GM19043 (cell line): ENCODE measurements at regions not wholly inside any gene's neighbourhood (a gene's known extent, or its start where the extent isn't known, plus 50 kb on each side); places are given as distances from the start of the nearest gene placed in this dataset.

Source experiments
- ATAC-seq: cut with Tn5 transposase; IDR thresholded peaks from one replicate; pipeline ENCODE4 v1.9.1; 2021; ENCODE audit warnings: low read depth; ENCODE audit not compliant: unreplicated experiment

DNA sequence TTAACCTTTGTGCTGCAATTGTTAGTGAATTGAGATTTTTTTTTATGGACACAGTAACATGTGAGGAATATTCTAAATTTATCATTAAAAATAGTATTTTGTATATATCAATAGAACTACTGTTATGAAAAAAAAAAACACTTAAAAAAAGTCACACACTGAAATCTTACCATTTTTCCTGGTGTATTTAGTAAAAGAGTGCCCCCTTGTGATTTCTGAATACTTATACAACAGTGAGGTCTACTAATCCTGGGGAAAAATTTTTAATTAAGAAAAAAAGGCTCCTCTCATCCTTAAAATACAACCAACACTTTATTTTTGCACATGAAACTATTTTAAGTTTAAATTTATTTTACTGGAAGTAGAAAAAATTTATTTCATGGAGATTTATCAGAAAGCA is 56.4 kb upstream of the SPOCK3 start:
- no peak for ATAC-seq

DNA sequence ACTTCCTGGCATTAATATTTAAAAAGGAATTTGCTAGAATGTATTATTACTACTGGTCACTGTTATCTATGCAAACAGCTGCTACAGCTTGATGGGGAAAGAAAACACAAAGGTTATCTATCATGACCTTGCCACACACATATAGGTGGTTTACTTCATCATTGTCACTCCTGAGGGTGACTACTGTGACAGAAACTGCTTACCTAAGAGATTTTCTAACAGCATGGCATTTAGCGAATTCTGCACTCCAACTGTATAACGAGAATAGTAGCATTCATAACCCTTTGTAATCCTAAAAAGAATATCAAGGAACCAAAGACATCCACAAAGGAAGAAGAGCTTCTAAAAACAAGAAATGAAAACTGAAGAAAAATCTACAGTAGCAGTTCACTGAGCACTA is 74.6 kb upstream of the SPOCK3 start:
- no peak for ATAC-seq

DNA sequence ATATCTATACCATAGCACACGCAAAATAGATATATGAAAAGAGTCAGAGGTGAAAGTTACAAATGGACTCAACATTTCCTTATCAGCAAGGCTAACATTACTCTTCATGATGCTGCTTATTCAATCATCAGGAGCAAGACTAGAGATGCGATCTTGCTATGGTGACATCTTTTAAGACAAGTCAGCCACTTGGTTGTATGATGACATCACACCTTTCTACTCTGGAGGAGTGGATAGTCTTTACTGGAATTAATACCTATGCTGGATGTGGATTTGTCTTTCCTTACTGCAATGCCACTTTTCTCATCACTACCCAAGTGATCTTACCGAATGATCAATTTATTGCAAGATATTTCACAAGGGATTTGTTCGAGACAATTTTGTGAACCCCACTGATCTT is 87.0 kb upstream of the SPOCK3 start:
- no peak for ATAC-seq

DNA sequence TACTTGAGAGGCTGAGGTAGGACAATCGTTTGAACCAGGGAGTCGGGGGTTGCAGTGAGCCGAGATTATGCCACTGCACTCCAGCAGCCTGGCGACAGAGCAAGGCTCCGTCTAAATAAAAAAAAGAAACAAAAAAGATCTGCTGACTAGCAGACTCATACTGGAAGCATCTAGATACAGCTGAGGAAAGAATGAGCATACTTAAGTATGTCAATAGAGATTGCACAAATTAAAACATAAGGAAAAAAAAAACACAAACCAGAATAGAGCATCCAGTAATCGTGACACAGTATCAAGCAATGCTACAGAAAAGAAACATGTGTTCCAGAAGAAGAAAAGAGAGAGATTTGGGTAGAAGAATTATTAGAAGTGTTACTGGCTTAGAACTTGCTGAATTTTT is 105.5 kb upstream of the SPOCK3 start:
- no peak for ATAC-seq

DNA sequence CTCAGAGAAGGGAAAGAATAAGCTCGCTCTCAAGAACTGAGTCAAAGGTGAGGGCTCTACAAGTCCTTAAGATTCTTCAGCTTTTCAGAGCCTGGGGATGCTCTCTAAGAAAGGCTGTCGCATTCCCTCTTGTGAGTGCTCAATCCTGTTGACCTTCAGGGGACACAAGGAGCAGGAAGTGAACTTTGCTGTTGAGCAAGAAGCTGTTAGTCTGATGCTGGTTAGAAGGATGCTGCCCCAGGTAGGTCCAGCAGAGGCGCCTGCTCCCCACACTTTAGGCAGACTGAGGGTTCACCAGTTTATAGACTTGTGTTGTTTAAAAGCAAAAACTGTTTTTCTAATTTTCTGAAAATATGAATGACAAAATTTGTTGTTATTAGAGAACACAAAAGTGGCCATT is 125.4 kb upstream of the SPOCK3 start:
- no peak for ATAC-seq

DNA sequence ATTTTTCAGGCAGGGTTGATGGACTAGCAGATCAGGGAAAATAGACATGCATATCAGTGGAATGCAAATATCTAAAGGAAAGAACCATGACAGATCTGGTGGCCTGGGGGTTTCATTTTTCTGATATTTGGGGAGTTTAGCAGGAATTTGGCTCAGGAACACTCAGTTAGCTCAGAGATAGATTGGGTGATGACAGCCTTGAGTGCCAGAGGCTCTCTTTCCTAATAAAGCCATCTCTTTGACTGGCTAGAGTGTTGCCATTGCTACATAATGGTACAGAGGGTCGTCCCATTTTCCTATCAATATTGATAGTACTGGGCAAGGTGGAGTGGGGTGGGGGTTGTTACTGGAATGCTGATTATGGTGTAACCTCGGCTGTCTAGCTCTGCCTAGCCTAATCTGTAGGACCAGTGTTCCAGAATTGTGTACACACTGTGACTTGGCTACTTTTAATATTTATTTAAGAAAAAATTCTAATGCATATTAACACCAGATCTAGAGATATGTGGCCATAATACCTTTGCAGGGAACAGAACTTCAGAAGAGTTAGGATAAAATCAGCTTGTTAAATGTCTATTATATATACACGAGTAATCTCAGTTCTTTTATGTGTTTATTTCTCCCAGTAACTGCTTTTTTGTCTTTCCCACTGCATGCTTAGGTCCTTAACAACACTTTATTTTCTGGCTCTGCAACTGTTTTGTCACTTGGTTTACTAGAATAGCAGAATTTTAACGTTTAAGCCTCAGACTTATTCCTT is 145.0 kb upstream of the SPOCK3 start:
- no peak for ATAC-seq

DNA sequence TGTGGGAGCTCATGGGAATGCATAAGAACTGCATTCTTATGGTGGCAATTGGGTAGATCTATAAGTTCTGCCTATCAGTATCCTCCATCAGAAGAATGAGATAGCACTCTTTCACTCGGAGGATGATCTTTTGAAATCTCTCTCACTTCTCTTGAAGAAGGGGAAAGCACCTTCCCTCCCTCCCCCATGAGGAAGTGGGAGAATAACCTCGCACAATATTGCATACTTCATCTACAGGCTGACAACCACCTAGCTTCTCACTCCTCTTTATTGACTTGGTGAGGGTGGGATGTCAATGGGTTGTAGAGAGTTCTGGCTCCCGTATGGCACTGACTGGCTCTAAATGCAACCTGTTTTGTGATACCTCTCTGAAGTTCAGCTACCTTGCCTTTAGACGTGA is 146.7 kb upstream of the SPOCK3 start:
- no peak for ATAC-seq

DNA sequence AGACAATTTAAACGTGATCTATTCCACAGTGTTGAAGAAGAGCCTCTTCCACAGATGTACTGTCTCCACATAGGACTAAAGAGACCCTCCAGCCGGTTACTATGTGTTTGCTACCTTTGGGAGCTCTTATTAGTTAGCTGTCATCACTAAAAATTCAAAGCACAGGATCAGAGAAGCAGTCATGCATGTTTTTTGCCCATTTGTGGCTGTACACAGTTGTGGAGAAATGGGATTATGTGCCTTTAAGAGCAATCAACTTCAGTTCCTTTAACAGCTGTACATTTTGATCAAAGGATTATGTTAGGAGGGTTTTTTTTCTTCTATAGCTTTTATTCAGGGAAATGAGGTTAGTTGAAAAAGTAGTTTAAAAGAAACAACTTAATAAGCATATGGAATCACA is 149.0 kb upstream of the SPOCK3 start:
- ATAC-seq: no peak

DNA sequence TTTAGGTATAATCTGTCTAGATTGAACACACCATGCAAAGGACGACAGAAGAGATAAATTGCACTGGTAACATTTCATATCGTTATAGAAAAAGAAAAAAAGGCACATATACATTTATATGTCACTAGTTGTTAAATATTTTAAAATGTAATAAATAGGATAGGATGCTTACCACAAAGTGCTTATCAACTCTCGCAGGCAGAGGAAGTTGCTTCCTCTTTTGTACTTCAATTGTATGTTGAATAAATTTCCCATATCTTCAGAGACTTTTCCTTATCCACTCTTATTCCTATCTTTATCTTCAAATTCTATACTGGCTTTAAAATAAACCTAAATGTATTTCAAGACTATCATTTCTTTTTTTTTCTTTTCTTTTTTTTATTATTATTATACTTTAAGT is 163.3 kb upstream of the SPOCK3 start:
- no peak for ATAC-seq

DNA sequence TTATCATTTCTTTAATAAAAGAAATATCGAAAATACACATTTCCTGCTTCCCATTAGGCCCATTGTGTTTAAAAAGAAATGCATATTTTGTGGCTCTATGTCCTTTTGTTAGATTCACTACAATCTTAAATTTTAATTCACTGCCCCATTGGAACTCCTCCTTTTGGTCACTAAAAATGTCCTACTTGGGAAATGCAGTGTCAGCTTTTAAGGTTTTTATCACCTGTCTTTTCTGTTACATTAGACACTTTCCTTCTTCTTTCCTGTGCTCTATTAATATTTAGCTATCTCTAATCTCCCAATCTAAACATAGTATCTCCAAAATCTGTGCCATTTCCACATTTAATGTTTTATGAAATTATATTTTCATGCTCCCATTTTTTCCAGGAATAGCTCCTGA is 164.9 kb upstream of the SPOCK3 start:
- no peak for ATAC-seq

DNA sequence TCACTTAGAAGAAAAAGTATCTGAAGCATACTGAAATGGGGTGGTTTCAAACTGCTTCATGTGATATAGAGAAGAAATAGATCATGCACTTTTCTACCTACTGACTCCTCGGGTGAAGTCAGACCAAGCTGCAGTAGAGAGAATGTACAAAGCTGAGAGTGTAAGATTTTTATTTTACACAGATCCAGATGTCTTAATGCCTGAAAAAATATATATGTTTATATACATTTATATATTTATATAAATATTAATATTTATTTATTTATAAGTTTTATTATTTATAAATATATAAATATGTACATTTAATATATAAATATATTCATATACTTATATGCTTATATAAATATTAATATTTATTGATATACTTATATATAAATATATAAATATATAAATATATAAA is 171.9 kb upstream of the SPOCK3 start:
- ATAC-seq: no peak

DNA sequence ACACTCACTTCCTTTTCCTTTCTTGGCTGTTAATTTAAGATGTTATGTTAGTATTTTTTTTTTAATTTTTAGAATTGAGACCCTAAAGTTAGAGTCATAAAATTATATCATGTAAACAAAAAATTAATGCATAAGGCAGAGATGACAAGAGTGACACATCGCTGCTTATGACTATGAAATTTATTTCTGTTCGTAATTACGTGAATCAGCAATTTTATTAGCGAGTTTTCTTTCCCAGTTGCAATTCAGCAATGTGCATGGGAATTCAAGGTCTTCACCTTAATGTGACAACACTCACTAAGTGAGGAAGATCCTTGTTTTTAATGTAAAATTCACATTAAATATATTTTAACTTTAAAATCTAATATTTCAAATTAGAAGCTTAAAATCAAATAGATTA is 181.2 kb upstream of the SPOCK3 start:
- no peak for ATAC-seq

DNA sequence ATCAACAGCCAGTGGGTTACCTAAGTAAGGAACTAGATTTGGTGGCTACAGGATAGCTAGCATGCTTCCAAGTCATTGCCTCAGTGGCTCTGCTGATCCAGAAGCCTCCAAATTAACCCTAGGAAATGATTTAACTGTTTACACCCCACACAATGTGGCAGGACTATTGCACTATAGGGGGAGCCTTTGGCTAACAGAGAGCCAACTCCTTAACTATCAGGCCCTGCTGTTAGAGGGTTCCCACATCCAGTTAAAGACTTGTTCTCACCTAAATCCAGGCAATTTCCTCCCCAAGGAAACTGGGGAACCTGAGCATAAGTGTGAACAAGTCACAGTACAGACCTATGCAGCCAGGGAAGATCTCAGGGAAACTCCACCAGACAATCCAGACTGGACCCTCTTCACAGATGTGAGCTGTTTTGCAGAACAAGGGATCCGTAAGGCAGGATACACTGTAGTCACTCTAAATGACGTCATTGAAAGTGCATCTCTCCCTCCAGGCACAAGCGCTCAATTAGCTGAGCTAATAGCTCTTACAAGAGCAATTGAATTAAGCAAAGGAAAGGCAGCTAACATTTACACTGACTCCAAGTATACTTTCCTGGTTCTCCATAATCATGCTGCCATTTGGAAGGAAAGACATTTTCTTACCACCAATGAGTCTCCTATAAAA is 185.3 kb upstream of the SPOCK3 start:
- no peak for ATAC-seq

DNA sequence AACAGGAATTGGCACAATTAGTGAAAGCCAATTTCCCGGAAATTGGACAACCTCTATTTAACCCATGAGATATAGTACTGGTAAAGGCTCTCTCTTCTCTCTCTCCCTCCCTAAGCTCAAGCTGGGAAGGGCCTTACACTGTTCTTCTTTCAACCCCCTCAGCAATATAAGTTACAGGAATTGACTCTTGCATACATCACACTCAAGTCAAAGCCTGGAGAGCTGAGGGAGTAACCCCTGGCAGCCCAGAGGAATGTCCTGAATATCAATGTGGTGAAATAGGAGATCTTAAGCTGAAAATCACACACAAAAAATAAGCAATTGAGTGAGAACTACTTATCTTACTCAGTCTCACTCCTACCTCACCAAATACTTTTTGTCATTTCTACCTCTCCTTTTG is 186.9 kb upstream of the SPOCK3 start:
- ATAC-seq: no peak

DNA sequence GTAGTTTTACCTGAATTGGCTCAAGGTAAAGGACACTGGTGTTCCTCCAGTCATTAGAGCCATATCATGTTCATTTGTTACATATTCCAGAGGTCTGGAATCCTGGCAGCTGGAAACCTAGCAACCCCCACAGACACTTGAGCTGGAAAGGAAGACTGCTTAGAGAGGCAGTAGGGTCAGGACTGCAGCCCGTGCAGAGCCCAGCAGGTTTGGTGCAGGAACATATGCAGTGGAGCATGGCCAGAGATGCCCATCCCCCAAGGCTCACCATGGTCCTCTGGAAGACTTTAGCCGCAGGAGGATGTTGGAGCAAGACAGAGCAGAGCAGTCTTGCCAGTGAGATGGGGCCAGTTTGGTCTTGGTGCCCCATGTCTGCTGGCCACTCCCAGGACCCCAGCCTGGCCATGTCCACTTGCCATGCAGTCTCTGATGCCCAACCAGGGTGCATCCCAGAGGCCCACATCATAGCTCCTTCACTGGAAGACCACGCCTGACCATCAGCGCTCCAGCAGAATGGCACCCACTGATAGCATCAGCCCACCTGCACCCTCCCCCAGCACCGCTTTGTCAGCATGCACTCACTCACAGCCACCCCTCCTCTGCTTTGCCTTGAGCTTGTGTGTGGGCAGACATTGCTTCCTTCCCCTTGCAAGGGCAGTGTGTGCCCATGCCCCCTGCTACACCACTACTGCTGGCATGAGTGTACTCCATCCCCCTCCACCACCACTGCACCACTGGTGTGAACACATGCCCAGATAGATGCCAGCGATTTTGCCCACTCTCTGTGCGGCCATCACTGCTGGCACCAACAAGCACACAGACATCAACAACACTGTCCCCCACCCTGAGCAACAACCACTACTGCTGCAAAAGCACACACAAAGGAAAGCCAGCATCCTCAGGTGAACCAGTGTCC is 190.3 kb upstream of the SPOCK3 start:
- no peak for ATAC-seq

DNA sequence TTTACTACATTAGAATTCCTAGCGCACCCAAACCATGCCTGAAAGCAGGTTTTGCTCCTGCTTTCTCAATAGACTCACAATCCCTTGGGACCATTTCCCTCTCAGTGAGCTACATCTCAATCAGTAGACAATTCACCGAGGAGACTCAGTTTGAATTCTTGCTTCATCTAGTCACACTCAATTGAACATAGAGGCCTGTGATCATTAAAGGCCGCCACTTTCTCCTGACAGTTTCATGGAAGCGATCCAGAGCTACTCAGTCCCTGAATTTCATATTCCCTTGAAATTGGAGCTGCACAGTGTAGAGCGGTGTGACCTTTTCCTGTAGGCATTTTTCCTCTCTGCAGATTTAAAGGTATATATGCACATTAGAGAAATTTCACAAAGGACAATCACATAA is 193.9 kb upstream of the SPOCK3 start:
- ATAC-seq: no peak

DNA sequence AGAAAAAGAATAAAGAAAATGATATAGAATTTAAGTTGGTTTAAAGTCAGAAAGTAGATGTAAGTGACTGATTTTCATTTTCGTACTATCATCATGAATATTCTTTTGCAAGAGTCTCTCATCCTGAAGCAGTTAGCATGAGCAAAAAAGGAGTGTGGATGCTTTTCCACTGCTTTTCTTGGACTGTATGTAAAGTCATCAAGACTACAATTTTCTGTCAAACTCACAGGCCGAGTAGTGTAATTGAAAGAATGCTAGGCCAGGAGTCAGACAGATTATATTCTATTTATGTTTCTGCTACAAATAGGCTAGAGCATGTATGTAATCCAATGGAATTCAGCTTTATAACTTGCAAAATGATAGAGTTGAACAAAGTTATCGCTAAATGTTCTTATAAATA is 197.1 kb upstream of the SPOCK3 start:
- no peak for ATAC-seq

DNA sequence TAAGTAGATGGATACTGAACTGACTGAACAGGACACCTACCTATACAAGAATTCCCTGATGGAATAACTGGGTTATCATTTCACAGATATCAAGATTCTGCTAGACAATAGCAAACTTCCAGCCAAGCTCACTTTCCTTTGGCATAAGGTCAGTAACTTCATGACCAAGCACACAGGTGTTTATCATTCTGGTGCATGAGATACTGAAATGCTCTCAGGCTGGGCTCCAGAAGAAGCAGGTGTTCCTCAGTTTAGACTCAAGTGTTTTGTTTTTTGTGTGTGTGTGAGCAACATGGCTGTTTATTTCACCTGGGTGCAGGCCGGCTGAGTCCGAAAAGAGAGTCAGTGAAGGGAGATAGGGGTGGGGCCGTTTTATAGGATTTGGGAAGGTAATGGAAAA is 201.5 kb upstream of the SPOCK3 start:
- no peak for ATAC-seq

DNA sequence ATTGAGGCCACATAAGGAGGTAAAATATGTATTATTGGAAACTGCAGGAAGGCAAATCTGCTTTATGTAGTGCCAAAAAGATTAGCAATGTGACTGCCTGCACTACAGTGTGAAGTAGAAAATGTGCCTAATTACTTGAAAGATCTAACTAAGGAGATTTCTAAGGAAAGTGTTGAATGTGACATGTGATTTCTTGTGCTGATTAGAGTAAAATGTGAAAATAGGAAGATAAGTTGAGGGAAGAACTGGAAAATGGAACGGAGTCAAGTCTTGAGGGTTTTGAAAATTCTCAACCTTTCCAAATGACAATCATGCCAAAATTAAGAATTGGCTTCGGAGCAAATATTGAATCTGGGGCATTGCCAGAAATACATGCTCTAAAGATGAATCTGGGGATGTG is 209.5 kb upstream of the SPOCK3 start:
- no peak for ATAC-seq

DNA sequence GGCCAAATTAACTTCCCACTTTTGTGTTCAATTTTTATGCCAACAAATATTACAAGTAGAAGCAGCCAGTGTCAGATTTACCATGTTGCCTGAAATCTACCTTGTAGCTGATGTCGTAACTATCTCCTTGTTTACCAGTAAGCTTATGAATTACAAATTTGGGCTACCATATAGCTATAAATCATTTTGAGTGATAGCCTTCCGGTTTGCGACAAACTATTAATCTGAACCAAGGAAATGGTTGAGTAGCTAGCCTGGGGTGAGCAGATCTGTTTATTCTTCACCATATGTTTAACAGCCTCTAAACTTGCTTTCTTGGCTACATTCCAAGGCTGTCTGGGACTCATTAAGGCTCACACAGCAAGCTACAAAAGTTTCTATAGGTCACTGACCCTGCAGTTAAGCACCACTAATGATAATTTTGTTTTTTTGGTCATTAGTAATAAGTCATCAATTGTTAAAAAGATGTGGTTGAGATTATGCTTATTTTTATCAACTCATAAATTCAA is 218.7 kb upstream of the SPOCK3 start:
- no peak for ATAC-seq

DNA sequence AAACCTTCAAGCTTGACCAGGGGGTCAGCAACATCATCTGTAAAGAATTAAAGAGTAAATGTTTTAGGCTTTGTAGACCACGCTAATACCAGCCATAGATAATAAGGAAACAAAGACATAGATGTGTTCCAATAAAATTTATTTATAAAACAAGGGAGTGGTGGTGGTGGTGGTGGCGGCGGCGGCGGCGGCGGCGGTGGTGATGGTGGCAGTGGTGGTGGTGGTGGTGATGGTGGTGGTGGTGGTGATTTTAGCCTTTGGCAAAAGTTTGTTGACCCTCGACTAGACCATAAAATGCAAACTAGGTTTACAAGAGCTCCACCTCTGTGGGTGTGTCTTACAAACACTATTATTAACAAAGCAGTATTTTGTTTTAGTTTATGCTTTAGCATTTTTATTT is 222.3 kb upstream of the SPOCK3 start:
- no peak for ATAC-seq
